ENCODE measurements at regions not wholly inside any gene's neighbourhood (a gene's known extent, or its start where the extent isn't known, plus 50 kb on each side); places are given as distances from the start of the nearest gene placed in this dataset.

DNA sequence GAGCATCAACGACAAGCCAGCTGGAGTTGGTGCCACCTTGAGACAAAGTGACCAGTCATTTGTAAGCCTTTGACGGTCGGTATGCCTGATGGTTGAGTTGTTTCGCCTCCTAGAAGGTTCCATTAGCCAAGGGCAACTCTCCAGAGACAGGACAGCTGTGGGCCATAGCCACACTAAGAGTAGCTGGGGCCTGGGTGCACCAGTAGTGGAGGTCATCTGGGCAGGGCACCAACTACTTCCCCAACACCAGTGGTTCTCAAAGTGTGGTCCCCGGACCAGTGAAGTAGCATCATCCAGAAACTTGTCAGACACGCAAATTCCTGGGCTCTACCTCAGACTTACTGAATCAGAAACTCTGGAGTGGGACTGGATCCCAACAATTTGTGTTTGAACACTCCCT lies 217.5 kb upstream of the TAS2R1 start:
- 55% methylated on average over 2 of the region's 6 CpGs; no CpG with 5 or more reads in 1 of the 2 experiments for WGBS, 2 experiments (ENCODE audit: extremely low coverage in 2 of 2, insufficient read length in 1 of 2)
- H3K36me3 ChIP-seq (ENCODE audit: control insufficient read depth, insufficient read depth, low read length): no peaks in the 10 kb centered on the region
- H3K4ac ChIP-seq (ENCODE audit: low read depth, low read length): no peak overlapping the region
- H3K4me3 ChIP-seq (ENCODE audit: insufficient read depth, low read depth, low read length): no peak overlapping the region
- dilution Hi-C loops (cut with HindIII; ENCODE audit: low sequenced_read_pairs, unreplicated experiment): no loop called here
- H4K5ac ChIP-seq (ENCODE audit: low read depth, low read length): no peak overlapping the region
- H3K79me1 ChIP-seq (ENCODE audit: low read depth in 1 of 2, low read length in 2 of 2): no peaks in the 10 kb centered on the region
- no peak overlapping the region for H4K91ac ChIP-seq (ENCODE audit: insufficient read depth, low read depth, low read length)
- H3K4me1 ChIP-seq (ENCODE audit: control insufficient read depth, insufficient read depth, low read length): no peaks in the 10 kb centered on the region; the same call in 1 of the 2 replicates
- no peak overlapping the region for H3K9ac ChIP-seq (ENCODE audit: low read depth, low read length)
- no peak overlapping the region for H2AK5ac ChIP-seq (ENCODE audit: low read depth, low read length)
- CTCF ChIA-PET: interaction anchor here (1.7 kb wide), 1 partner anchor 183 kb away, joined by 4 read pairs; no protein-coding TSS in a partner anchor
- H2BK15ac ChIP-seq (ENCODE audit: low read depth, low read length): no peak overlapping the region
- no peak for TF ChIP-seq MXI1 (IDR thresholded peaks at IDR 0.05; ENCODE audit: borderline replicate concordance, low read depth, low read length)
- no peak for TF ChIP-seq MAFK (IDR thresholded peaks at IDR 0.05; ENCODE audit: low read depth, low read length)
- no peak for TF ChIP-seq MAZ (IDR thresholded peaks at IDR 0.05; ENCODE audit: borderline replicate concordance, low read depth, low read length)
- TF ChIP-seq NFE2L2 (IDR thresholded peaks at IDR 0.05; ENCODE audit: low read depth, low read length): no peak
- no peak for TF ChIP-seq RFX5 (IDR thresholded peaks at IDR 0.05; ENCODE audit: low read depth, low read length)
- TF ChIP-seq POLR2A (IDR thresholded peaks at IDR 0.05; ENCODE audit: low read depth, low read length): no peak
- TF ChIP-seq RCOR1 (IDR thresholded peaks at IDR 0.05; ENCODE audit: insufficient replicate concordance, low read length): no peak
- no peak overlapping the region for H2BK5ac ChIP-seq (ENCODE audit: low read depth, low read length, poor library complexity, severe bottlenecking)
- ATAC-seq (ENCODE audit: low read depth): no peak
- H2BK20ac ChIP-seq (ENCODE audit: low read depth, low read length): no peak overlapping the region
- no peak overlapping the region for H3K14ac ChIP-seq (replicated peaks; ENCODE audit: low read depth, low read length)
- no peak overlapping the region for H3K18ac ChIP-seq (ENCODE audit: low read depth, low read length)
- H4K8ac ChIP-seq (ENCODE audit: low read depth in 2 of 2, low read length in 2 of 2): no peak overlapping the region
- BruUV-seq (replicated peaks): no TSS peak
- H3K9me1 ChIP-seq (ENCODE audit: insufficient read depth, low read length): peaks cover 3% of the 10 kb centered on the region; the same call in 1 of the 2 replicates
- H3K27me3 ChIP-seq (ENCODE audit: control insufficient read depth, insufficient read depth, low read length): no peaks in the 10 kb centered on the region; the same call in 1 of the 2 replicates
- no peak overlapping the region for H2BK120ac ChIP-seq (ENCODE audit: low read depth, low read length)
- H4K20me1 ChIP-seq (ENCODE audit: insufficient read depth, low read length): no peaks in the 10 kb centered on the region
- H3K4me2 ChIP-seq (ENCODE audit: low read depth, low read length): no peak overlapping the region
- intact Hi-C loops (cut with micrococcal nuclease): no loop called here
- no peak overlapping the region for H3K23ac ChIP-seq (ENCODE audit: low read depth, low read length)
- DNase-seq: no peak
- no peak overlapping the region for H2AFZ ChIP-seq (replicated peaks; ENCODE audit: low read length, poor library complexity)
- H3K9me3 ChIP-seq (ENCODE audit: control insufficient read depth, insufficient read depth, low read length): no peaks in the 10 kb centered on the region
- H3K56ac ChIP-seq (ENCODE audit: extremely low read depth, insufficient read depth, low read length): no peak overlapping the region
- POLR2A ChIA-PET (ENCODE audit: unreplicated experiment): no interaction called here
- H2AK9ac ChIP-seq (replicated peaks; ENCODE audit: low read depth, low read length, poor library complexity): no peak overlapping the region
- no peak overlapping the region for H3K27ac ChIP-seq (ENCODE audit: insufficient read depth, low read length)
- in situ Hi-C loops (cut with MboI; ENCODE audit: low sequenced_read_pairs): no loop called here

Data from IMR-90 (cell line).